HEK293T (cell line): ENCODE measurements at regions not wholly inside any gene's neighbourhood (a gene's known extent, or its start where the extent isn't known, plus 50 kb on each side); places are given as distances from the start of the nearest gene placed in this dataset.

Experiments used
- CTCF ChIA-PET: fragments of 350-600 bp; formaldehyde crosslinking; extraction: SDS; loops from one replicate; lab custom pipeline; 2021; ENCODE audit warnings: antibody characterized with exemption, inconsistent platforms; lab: Yijun Ruan, JAX
- POLR2A ChIA-PET: fragments of 350-600 bp; formaldehyde crosslinking; extraction: SDS; loops from one replicate; lab custom pipeline; 2020; ENCODE audit warnings: antibody characterized with exemption, inconsistent platforms; lab: Yijun Ruan, JAX
- DNase-seq: peaks from one replicate; pipeline ENCODE4 v3.0.0; 2012; ENCODE audit warnings: mixed read lengths; ENCODE audit errors: extremely low spot score
- ARNT ChIP-seq: fragments of 450-650 bp; IDR thresholded peaks from 2 replicates; pipeline ENCODE4 v1.6.1; 2017; ENCODE audit warnings: mild to moderate bottlenecking
- BHLHE40 ChIP-seq: fragments of 450-650 bp; IDR thresholded peaks from 2 replicates; pipeline ENCODE4 v1.6.1; 2016; ENCODE audit warnings: mild to moderate bottlenecking, moderate library complexity, borderline replicate concordance
- CTBP1 ChIP-seq: fragments of 450-650 bp; IDR thresholded peaks from 2 replicates; pipeline ENCODE4 v1.6.1; 2016; ENCODE audit warnings: borderline replicate concordance
- ELF4 ChIP-seq: fragments of 450-650 bp; IDR thresholded peaks from 2 replicates; pipeline ENCODE4 v1.6.1; 2017; ENCODE audit warnings: antibody characterized with exemption
- FOXA1 ChIP-seq: fragments of 450-650 bp; IDR thresholded peaks from 2 replicates; pipeline ENCODE4 v1.6.1; 2016; ENCODE audit warnings: mild to moderate bottlenecking
- FOXK2 ChIP-seq: fragments of 450-650 bp; IDR thresholded peaks from 2 replicates; pipeline ENCODE4 v1.6.1; 2016; ENCODE audit warnings: mild to moderate bottlenecking
- FOXM1 ChIP-seq: fragments of 450-650 bp; IDR thresholded peaks from 2 replicates; pipeline ENCODE4 v1.6.1; 2017; ENCODE audit warnings: mild to moderate bottlenecking, borderline replicate concordance
- HDGF ChIP-seq: fragments of 450-650 bp; IDR thresholded peaks from 2 replicates; pipeline ENCODE4 v1.6.1; 2017; ENCODE audit warnings: antibody characterized with exemption, borderline replicate concordance
- L3MBTL2 ChIP-seq: fragments of 450-650 bp; conservative IDR thresholded peaks from 2 replicates; pipeline ENCODE4 v1.6.1; 2016; ENCODE audit warnings: mild to moderate bottlenecking
- LEF1 ChIP-seq: fragments of 450-650 bp; IDR thresholded peaks from 2 replicates; pipeline ENCODE4 v1.6.1; 2017; ENCODE audit warnings: mild to moderate bottlenecking, borderline replicate concordance
- NFRKB ChIP-seq: fragments of 450-650 bp; IDR thresholded peaks from 2 replicates; pipeline ENCODE4 v1.6.1; 2016; ENCODE audit warnings: mild to moderate bottlenecking, moderate library complexity
- SP1 ChIP-seq: fragments of 450-650 bp; IDR thresholded peaks from 2 replicates; pipeline ENCODE4 v1.6.1; 2017
- SUZ12 ChIP-seq: fragments of 450-650 bp; IDR thresholded peaks from 2 replicates; pipeline ENCODE4 v1.6.1; 2016; ENCODE audit warnings: mild to moderate bottlenecking
- TARDBP ChIP-seq: fragments of 450-650 bp; IDR thresholded peaks from 2 replicates; pipeline ENCODE4 v1.6.1; 2016
- ZNF384 ChIP-seq: fragments of 450-650 bp; IDR thresholded peaks from 2 replicates; pipeline ENCODE4 v1.6.1; 2016
- TF ChIP-seq, protein P1 (sequence below): fragments of 450-650 bp; IDR thresholded peaks from 2 replicates; pipeline ENCODE4 v1.6.1; 2016

DNA sequence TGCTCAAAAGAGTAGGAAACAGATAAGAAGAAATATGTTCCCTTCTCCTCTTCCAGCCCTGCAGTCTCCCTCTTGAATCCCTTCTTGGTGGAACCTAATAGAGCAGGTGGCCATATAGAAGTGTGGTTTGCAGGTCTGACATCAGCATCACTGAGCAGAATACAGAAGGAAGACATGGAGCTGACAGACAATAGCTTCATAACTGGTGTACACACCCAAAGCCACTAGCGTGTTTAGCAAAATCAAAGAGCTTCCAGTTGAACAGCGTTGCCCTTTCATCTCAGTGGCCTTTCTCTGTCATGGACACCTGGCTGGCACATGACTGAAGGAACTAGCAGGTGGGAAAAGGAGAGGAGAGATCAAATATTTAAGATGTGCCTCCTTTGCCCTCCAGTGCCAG, 245.5 kb downstream of the BAMBI start:
- POLR2A ChIA-PET: no interaction called here
- TF ChIP-seq NFRKB: no peak
- DNase-seq: no peak
- CTCF ChIA-PET: interaction anchor here (0.6 to 1.0 kb wide), 2 partner anchors 9 to 19 kb away, joined by 3 to 5 read pairs; no protein-coding TSS in a partner anchor

DNA sequence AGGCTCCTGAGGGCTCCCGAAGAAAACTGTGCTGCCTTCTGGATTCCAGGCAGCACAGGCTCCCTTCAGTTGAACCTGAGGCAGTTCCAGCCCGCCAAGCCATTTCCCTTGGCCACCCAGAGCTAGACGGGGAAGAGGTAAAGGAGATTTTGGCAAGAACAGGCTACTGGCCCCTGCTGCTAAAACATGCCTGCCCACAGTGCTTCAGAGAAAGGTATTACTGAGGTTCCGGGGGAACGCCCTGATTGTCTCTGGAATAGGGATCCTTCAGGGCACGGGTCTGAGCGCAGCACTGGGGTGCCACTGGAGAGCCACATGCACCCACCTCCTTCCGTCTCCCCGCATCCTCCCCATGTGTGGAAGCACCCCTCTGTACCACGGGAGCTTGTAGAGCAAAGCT, 247.4 kb downstream of the BAMBI start:
- ChIA-PET POLR2A (no interaction called here), CTCF (interaction anchor here (1.2 kb wide), 1 partner anchor 15 kb away, joined by 4 read pairs; no protein-coding TSS in a partner anchor)
- TF ChIP-seq NFRKB (no peak), SP1 (no peak), CTBP1 (no peak), ZNF384 (no peak), BHLHE40 (no peak), ELF4 (no peak), FOXA1 (no peak), SUZ12 (no peak), LEF1 (no peak), FOXM1 (no peak), ARNT (no peak), HDGF (no peak), TARDBP (no peak), FOXK2 (no peak), L3MBTL2 (no peak)
- TF ChIP-seq, protein P1, sequence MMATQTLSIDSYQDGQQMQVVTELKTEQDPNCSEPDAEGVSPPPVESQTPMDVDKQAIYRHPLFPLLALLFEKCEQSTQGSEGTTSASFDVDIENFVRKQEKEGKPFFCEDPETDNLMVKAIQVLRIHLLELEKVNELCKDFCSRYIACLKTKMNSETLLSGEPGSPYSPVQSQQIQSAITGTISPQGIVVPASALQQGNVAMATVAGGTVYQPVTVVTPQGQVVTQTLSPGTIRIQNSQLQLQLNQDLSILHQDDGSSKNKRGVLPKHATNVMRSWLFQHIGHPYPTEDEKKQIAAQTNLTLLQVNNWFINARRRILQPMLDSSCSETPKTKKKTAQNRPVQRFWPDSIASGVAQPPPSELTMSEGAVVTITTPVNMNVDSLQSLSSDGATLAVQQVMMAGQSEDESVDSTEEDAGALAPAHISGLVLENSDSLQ: no peak
- DNase-seq: no peak

DNA sequence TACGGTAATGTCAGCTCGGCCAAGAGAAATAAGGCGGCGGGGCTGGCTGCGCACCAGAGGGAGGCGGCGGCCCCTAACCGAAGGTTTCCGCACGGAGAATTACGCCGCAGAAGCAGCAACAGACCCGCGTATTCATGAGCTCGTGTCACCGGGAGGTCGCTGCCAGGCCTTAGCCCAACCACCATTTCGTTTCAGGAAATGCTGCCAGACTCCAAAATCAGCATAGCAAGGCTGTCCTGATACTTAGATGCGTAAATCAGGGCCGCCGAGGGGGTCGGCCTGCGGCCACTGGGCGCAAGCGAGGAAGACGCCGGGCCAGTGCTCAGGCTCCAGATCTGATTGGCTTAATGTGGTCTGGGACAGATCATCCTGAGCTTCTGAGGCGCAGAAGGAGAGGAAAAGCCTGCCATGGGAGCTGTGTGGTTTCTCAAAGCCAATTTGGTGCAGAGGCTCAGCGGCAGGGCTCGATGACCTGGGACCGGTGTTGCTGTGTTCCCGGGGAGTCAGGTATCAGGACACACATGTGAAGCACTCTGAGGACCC, 247.9 kb downstream of the BAMBI start:
- POLR2A ChIA-PET: no interaction called here
- no peak for TF ChIP-seq BHLHE40
- no peak for TF ChIP-seq FOXK2
- TF ChIP-seq NFRKB: no peak
- TF ChIP-seq L3MBTL2: no peak
- no peak for TF ChIP-seq FOXM1
- no peak for TF ChIP-seq ZNF384
- no peak for TF ChIP-seq SUZ12
- no peak for TF ChIP-seq ARNT
- TF ChIP-seq TARDBP: no peak
- TF ChIP-seq HDGF: no peak
- TF ChIP-seq ELF4: no peak
- TF ChIP-seq LEF1: no peak
- TF ChIP-seq FOXA1: no peak
- no peak for TF ChIP-seq CTBP1
- no peak for TF ChIP-seq SP1
- TF ChIP-seq, protein P1: no peak
- CTCF ChIA-PET: interaction anchor here (1.2 kb wide), 1 partner anchor 14 kb away, joined by 4 read pairs; no protein-coding TSS in a partner anchor
- no peak for DNase-seq

DNA sequence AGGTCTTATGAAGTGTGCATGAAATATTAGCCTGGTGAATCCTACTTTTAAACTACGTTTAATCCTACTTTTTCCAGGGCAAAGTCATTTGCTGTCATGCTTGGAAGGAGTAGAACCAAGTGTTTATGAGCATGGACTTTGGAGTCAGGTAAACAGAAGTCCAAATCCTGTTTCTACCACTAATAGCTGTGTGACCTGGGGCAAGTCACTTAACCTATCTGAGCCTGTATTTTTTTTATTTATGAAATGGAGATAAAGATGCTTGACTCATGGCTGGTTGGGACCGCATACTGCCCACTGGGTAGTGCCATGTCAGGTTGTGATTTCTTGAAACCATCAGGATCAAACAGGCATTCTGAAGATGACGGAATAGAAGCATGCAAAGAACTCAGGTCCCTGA, 249.6 kb downstream of the BAMBI start:
- no peak for DNase-seq
- TF ChIP-seq, protein P1: no peak
- TF ChIP-seq L3MBTL2: no peak
- no peak for TF ChIP-seq TARDBP
- TF ChIP-seq NFRKB: no peak
- TF ChIP-seq BHLHE40: no peak
- TF ChIP-seq CTBP1: no peak
- no peak for TF ChIP-seq FOXM1
- TF ChIP-seq HDGF: no peak
- TF ChIP-seq FOXA1: no peak
- ChIA-PET POLR2A (no interaction called here), CTCF (no interaction called here)

DNA sequence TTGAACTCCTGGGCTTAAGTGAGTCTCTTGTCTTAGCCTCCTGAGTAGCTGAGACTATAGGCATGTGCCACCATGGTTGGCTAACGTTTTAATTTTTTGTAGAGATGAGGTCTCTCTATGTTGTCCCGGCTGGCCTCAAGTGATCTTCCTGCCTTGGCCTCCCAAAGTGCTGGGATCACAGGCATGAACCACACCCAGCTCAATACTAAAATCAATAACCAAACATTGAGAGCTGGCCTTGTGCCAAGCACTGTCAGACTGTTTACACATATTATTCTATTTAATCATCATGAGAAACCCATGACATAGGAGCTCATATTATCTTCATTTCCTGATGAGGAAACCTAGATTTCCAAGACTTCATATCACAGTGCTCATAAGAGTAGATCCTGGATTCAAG, 251.2 kb downstream of the BAMBI start:
- no peak for DNase-seq
- TF ChIP-seq LEF1 (no peak), HDGF (no peak), ZNF384 (no peak), L3MBTL2 (no peak), ELF4 (no peak), CTBP1 (no peak), FOXK2 (no peak), TARDBP (no peak), FOXM1 (no peak), SUZ12 (no peak), SP1 (no peak), BHLHE40 (no peak), ARNT (no peak), FOXA1 (no peak), NFRKB (no peak)
- TF ChIP-seq, protein P1: no peak
- CTCF ChIA-PET: no interaction called here
- POLR2A ChIA-PET: no interaction called here

DNA sequence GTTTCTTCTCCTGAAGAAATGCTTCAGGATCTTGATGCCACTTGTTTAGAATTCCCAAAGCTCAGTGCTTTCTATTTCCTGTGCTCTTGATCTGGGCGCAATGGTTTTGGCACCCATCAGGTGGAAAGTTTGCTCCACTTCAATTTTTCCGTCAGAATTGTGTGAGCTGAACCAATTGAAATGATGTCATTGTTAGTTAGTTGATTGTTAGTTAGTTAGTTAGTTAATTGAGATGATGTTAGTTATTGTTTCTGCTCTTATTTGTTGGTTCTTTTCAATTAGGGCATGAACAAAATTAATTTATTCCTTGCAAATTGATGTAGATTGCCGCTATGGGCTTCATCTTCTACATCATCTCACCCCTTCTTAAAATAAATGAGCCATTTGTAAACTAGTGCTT, 252.6 kb downstream of the BAMBI start:
- TF ChIP-seq CTBP1: no peak
- TF ChIP-seq NFRKB: no peak
- no peak for TF ChIP-seq ZNF384
- TF ChIP-seq TARDBP: no peak
- no peak for TF ChIP-seq FOXM1
- TF ChIP-seq LEF1: no peak
- TF ChIP-seq SUZ12: no peak
- no peak for TF ChIP-seq L3MBTL2
- no peak for TF ChIP-seq FOXK2
- no peak for TF ChIP-seq BHLHE40
- no peak for TF ChIP-seq ELF4
- TF ChIP-seq HDGF: no peak
- no peak for TF ChIP-seq ARNT
- no peak for TF ChIP-seq FOXA1
- TF ChIP-seq SP1: no peak
- TF ChIP-seq, protein P1: no peak
- no peak for DNase-seq
- POLR2A ChIA-PET: no interaction called here
- CTCF ChIA-PET: interaction anchor here (0.6 to 1.6 kb wide), 2 partner anchors 9 to 518 kb away, joined by 3 to 5 read pairs; no protein-coding TSS in a partner anchor
